ENCODE measurements at regions not wholly inside any gene's neighbourhood (a gene's known extent, or its start where the extent isn't known, plus 50 kb on each side); places are given as distances from the start of the nearest gene placed in this dataset.

GRCh38 chr9:80635065-80635464 lies 1054.3 kb downstream of the TLE1 start:
- DNase-seq (ENCODE audit: low spot score) = no peak

- DNase-seq (ENCODE audit: low spot score) = no peak
Measured at GRCh38 chr9:80632041-80632440, 1057.3 kb downstream of the TLE1 start.

GRCh38 chr9:80622508-80622907 lies 1050.7 kb downstream of the TLE4 start:
- DNase-seq (ENCODE audit: low spot score) = no peak

GRCh38 chr9:80619356-80619755 lies 1047.6 kb downstream of the TLE4 start:
- no peak for DNase-seq (ENCODE audit: low spot score)

- DNase-seq (ENCODE audit: low spot score) = no peak
Measured at GRCh38 chr9:80615964-80616363, 1044.2 kb downstream of the TLE4 start.

- no peak for DNase-seq (ENCODE audit: low spot score)
Measured at GRCh38 chr9:80605793-80606192, 1034.0 kb downstream of the TLE4 start.

GRCh38 chr9:80605129-80605528 lies 1033.4 kb downstream of the TLE4 start:
- peak; percentile 6 for DNase-seq (ENCODE audit: low spot score)

- no peak for DNase-seq (ENCODE audit: low spot score)
Measured at GRCh38 chr9:80602291-80602690, 1030.5 kb downstream of the TLE4 start.

- DNase-seq (ENCODE audit: low spot score) = no peak
Measured at GRCh38 chr9:80596579-80596978, 1024.8 kb downstream of the TLE4 start.

- DNase-seq (ENCODE audit: low spot score) = no peak
Measured at GRCh38 chr9:80595192-80595591, 1023.4 kb downstream of the TLE4 start.

GRCh38 chr9:80592413-80592812 lies 1020.6 kb downstream of the TLE4 start:
- DNase-seq (ENCODE audit: low spot score) = no peak

GRCh38 chr9:80586786-80587330 lies 1015.1 kb downstream of the TLE4 start:
- DNase-seq (ENCODE audit: low spot score) = no peak

GRCh38 chr9:80571953-80572352 lies 1000.2 kb downstream of the TLE4 start:
- no peak for DNase-seq (ENCODE audit: low spot score)

GRCh38 chr9:80569236-80569635 lies 997.5 kb downstream of the TLE4 start:
- no peak for DNase-seq (ENCODE audit: low spot score)

GRCh38 chr9:80561526-80561925 lies 989.8 kb downstream of the TLE4 start:
- no peak for DNase-seq (ENCODE audit: low spot score)

GRCh38 chr9:80560976-80561375 lies 989.2 kb downstream of the TLE4 start:
- no peak for DNase-seq (ENCODE audit: low spot score)

GRCh38 chr9:80557256-80557655 lies 985.5 kb downstream of the TLE4 start:
- no peak for DNase-seq (ENCODE audit: low spot score)

GRCh38 chr9:80556631-80557030 lies 984.9 kb downstream of the TLE4 start:
- no peak for DNase-seq (ENCODE audit: low spot score)

GRCh38 chr9:80555782-80556325 lies 984.1 kb downstream of the TLE4 start:
- no peak for DNase-seq (ENCODE audit: low spot score)

GRCh38 chr9:80554856-80555255 lies 983.1 kb downstream of the TLE4 start:
- no peak for DNase-seq (ENCODE audit: low spot score)

- DNase-seq (ENCODE audit: low spot score) = no peak
Measured at GRCh38 chr9:80554301-80554700, 982.5 kb downstream of the TLE4 start.

- no peak for DNase-seq (ENCODE audit: low spot score)
Measured at GRCh38 chr9:80552931-80553330, 981.2 kb downstream of the TLE4 start.

GRCh38 chr9:80550181-80550580 lies 978.4 kb downstream of the TLE4 start:
- no peak for DNase-seq (ENCODE audit: low spot score)

GRCh38 chr9:80547613-80548012 lies 975.8 kb downstream of the TLE4 start:
- no peak for DNase-seq (ENCODE audit: low spot score)
